ENCODE measurements at regions not wholly inside any gene's neighbourhood (a gene's known extent, or its start where the extent isn't known, plus 50 kb on each side); places are given as distances from the start of the nearest gene placed in this dataset.

GRCh38 chr7:25707768-25708620 lies 444.0 kb upstream of the NFE2L3 start:
- H3K4me3 ChIP-seq: no peak overlapping the region
- peaks cover 0 to 6% of the 10 kb centered on the region in 2 donors for H3K4me1 ChIP-seq (replicated peaks in 1 of 2)
- no peaks in the 10 kb centered on the region for H3K9me3 ChIP-seq (replicated peaks in 1 of 3)
- no peak overlapping the region for H3K27ac ChIP-seq
- no peak for DNase-seq
- no peaks in the 10 kb centered on the region for H3K36me3 ChIP-seq (replicated peaks in 1 of 2)
- TF ChIP-seq, protein P1, sequence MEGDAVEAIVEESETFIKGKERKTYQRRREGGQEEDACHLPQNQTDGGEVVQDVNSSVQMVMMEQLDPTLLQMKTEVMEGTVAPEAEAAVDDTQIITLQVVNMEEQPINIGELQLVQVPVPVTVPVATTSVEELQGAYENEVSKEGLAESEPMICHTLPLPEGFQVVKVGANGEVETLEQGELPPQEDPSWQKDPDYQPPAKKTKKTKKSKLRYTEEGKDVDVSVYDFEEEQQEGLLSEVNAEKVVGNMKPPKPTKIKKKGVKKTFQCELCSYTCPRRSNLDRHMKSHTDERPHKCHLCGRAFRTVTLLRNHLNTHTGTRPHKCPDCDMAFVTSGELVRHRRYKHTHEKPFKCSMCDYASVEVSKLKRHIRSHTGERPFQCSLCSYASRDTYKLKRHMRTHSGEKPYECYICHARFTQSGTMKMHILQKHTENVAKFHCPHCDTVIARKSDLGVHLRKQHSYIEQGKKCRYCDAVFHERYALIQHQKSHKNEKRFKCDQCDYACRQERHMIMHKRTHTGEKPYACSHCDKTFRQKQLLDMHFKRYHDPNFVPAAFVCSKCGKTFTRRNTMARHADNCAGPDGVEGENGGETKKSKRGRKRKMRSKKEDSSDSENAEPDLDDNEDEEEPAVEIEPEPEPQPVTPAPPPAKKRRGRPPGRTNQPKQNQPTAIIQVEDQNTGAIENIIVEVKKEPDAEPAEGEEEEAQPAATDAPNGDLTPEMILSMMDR (IDR thresholded peaks at IDR 0.05): no peak
- WGBS, 4 donors: 54 to 62% (median 58%) methylated on average over 9 of the region's 9 CpGs
- intact Hi-C loops (cut with DNase I): no loop called here
- H3K27me3 ChIP-seq: no peaks in the 10 kb centered on the region

DNA sequence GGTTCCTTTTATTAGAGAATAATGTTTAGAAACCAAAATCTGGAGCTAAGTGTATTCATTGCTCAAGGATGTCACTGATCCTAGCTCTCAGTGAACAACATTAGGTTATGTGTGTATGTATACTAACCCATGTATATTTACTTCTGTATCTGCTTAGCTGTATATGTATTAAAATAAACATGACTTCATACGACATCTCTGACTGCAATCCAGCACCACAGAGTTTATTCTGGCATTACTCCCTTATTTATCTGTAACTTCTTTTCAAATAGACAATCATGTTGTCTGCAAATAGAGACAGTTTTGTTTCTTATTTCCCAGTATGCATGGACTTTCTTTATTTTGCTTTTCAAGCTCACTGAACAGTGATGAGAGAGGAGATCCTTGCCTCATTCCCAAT lies 441.0 kb upstream of the NFE2L3 start:
- no peak for TF ChIP-seq POLR2A (IDR thresholded peaks at IDR 0.05)
- TF ChIP-seq, protein P1 (IDR thresholded peaks at IDR 0.05): no peak
- Histone ChIP-seq H3K27me3 (no peaks in the 10 kb centered on the region), H3K4me3 (no peak overlapping the region), H3K27ac (no peak overlapping the region), H3K36me3 (replicated peaks in 1 of 2) (no peaks in the 10 kb centered on the region), H3K9me3 (replicated peaks in 1 of 3) (no peaks in the 10 kb centered on the region), H3K4me1 (replicated peaks in 1 of 2) (peaks cover 0 to 9% of the 10 kb centered on the region in 2 donors)
- DNase-seq: no peak
- WGBS, 4 donors: 66 to 80% (median 72%) methylated on average over 1 of the region's 1 CpG
- intact Hi-C loops (cut with DNase I): no loop called here

- Histone ChIP-seq H3K27ac (no peak overlapping the region), H3K9me3 (replicated peaks in 1 of 3) (no peaks in the 10 kb centered on the region), H3K4me3 (no peak overlapping the region), H3K27me3 (no peaks in the 10 kb centered on the region), H3K4me1 (replicated peaks in 1 of 2) (peaks cover 0 to 9% of the 10 kb centered on the region in 2 donors), H3K36me3 (replicated peaks in 1 of 2) (no peaks in the 10 kb centered on the region)
- 83 to 94% (median 91%) methylated on average over 1 of the region's 1 CpG for WGBS, 4 donors
- TF ChIP-seq POLR2A (IDR thresholded peaks at IDR 0.05): no peak
- TF ChIP-seq, protein P1 (IDR thresholded peaks at IDR 0.05): no peak
- DNase-seq: no peak
- intact Hi-C loops (cut with DNase I): no loop called here
These were observed 440.1 kb upstream of the NFE2L3 start for GRCh38 chr7:25711940-25712339.

DNA sequence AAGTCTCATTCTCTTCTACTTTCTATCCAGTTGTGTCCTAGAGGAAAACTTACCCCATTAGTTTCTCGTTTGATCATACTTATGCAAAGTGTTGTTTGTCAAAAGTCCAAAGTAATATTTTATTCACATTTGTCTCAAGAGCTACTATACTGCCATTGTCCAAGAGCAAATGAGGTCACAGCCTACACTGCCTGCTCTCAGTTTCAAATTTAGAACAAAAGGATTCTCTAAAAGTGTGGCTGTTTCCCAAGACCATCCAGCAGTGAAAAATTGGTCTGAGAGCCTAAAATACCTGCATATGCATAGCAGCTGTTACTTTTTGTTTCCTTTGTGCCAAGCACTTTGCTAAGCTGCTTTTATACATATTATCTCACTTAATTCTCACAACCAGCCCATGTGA lies 439.5 kb upstream of the NFE2L3 start:
- Histone ChIP-seq H3K36me3 (replicated peaks in 1 of 2) (no peaks in the 10 kb centered on the region), H3K27me3 (no peaks in the 10 kb centered on the region), H3K4me1 (replicated peaks in 1 of 2) (peaks cover 0 to 9% of the 10 kb centered on the region in 2 donors), H3K4me3 (no peak overlapping the region), H3K9me3 (replicated peaks in 1 of 3) (no peaks in the 10 kb centered on the region), H3K27ac (no peak overlapping the region)
- no peak for DNase-seq
- intact Hi-C loops (cut with DNase I): no loop called here
- no peak for TF ChIP-seq POLR2A (IDR thresholded peaks at IDR 0.05)
- TF ChIP-seq, protein P1 (IDR thresholded peaks at IDR 0.05): no peak
- 33 to 39% (median 35%) methylated on average over 1 of the region's 1 CpG for WGBS, 4 donors

Measured in adrenal gland (tissue), 9 donors.